Left renal pelvis (tissue), 4 donors: ENCODE measurements at regions not wholly inside any gene's neighbourhood (a gene's known extent, or its start where the extent isn't known, plus 50 kb on each side); places are given as distances from the start of the nearest gene placed in this dataset.

Experiments
- DNase-seq, 4 donors: peaks; one replicate each; pipeline ENCODE4 v3.0.0-alpha.2; 2013; ENCODE audit warnings: low read depth in 4 of 4, low spot score in 3 of 4

DNA sequence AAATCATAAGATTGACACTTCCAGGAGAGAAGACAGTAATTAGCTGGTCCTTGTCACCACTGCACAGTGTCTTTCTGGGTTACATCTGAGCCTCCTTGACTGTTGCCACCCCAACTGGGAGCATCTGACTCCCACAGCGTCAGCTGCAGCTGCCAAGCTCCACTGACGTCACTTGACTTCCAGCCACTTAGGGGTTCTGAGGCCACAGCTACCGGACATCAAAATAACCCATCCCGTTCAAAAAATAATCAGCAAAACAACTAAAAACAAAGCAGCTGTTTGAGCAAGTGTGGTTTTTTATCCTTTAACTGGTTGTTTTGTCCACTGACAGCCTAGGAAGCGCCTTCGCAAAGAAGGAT lies 206.5 kb upstream of the AGAP1 start:
- DNase-seq: no peak

DNA sequence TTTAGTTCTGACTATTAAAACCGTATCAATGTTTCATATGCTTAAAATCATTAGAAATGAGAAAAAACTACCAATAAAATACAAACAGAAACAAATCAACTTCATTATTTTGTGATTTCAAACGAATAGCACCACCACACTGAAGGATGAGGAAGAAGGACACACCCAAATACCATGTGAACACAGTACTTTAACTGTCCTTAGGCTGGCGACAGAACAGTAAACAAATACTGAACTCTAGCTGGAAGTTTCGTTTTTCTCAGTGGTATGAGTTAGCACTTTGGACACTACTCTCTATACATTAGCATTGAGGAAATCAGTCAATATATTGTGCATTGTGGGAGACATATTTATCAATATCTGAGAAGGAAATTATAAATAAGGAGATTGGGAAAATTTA lies 202.4 kb upstream of the AGAP1 start:
- DNase-seq: no peak

DNA sequence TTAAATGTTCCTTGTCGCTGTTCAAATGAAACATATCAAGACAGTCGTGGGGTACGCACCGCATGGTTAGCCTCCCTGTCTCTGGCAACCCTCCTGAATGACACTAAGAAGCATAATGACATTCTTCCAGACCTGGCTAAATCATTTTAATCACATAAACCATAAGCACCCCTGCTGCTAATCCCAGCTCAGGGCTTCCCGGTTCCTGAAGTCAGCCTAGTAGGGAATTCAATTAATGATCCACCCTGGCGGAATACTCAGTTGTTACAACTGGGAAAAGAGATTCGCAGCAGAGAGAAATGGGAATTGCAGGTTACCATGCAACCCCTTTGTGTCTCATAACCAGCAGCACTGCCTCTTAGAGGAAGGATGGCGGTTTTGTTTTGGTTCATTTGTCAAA lies 200.8 kb upstream of the AGAP1 start:
- no peak for DNase-seq

DNA sequence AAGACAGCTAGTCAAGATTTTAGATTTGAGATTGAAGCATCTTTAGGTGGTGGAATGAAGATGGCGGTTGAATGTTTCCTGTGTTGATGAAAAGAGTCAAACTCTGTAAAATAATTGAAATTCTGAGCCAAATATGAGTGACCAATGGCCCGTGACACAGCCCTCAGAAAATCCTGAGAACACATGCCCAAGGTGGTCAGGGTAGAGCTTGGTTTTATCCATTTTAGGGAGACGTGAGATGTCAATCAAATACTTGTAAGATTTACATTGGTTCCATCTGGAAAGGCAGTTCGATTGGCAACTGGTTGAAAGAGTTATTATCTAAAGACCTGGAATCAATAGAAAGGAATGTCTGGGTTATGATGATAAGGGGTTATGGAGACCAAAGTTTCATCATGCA lies 198.0 kb upstream of the AGAP1 start:
- DNase-seq: no peak

DNA sequence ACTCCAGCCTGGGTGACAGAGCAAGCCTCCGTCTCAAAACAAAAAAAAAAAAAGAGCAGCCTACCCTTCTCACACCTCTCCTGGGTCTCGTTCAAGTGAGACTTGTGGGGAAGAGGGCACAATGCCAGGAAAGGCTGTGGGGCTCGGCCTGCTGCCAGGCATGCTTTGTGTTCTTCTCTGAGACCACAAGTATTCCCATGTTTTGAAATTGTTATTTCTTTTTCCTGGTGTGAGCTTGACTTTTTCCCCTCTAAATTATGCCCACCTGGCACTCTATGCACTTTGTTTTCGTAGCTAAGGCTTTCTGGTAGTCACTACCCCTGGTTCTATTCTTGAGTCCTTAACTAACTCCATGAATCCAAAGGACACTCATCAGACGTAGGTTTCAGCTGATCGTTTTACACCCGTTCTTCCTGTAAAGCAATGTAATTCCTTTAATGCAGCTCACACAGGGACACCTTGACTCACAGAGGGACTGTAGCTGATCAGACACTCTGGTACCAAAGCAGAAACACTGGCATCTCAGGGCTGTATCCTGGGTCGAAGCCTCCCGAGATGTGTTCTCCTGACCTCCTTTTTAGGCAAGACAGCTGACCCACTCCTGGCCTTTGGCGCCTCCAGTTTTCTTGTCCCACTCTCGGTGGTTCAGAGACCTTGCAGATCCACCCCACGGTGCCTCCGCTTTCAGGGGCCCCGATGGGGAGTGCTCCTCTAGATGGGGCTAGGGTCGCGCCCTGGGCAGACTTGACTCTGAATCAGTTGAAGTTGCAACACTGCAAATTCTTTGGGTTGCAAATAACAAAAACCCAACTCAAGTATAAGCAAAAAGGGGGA lies 193.3 kb upstream of the AGAP1 start:
- DNase-seq: no peak

DNA sequence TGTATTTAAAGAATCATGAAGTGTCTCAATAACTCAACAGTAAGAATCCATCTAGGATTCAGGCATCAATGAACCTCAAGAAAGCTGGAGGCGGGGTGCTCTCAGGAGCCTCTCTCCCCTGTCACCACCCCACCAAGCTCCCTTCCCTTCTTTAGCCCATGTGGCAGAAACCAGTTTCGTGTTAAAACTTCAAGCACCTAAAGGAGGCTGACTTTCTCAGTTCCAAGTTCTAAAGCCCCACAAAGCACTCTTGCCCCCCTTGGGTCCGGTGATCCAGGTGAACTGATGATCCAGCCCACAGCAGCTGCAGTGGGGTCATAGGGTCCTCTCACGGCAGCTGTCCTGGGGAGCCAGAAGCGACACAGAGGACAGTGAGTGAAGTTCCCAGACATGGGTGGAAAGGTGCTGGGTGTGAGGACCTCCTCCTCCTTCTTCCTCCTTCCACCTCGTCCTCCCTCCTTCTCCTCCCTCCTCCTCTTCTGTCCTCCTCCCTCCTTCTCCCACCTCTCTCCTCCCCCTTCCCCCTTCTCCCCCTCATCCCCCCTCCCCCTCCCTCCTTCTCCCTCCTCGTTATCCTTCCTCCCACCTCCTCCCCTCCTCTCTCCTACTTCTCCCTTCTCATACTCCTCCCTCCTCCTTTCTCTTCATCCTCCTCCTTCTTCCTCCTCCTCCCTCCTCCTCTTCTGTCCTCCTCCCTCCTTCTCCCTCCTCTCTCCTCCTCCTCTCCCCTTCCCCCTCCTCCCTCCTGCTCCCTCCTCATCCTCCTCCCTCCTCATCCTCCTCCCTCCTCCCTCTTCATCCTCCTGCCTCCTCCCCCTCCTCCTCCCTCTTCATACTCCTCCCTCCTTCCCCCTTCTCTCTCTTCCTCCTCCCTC lies 192.4 kb upstream of the AGAP1 start:
- no peak for DNase-seq

DNA sequence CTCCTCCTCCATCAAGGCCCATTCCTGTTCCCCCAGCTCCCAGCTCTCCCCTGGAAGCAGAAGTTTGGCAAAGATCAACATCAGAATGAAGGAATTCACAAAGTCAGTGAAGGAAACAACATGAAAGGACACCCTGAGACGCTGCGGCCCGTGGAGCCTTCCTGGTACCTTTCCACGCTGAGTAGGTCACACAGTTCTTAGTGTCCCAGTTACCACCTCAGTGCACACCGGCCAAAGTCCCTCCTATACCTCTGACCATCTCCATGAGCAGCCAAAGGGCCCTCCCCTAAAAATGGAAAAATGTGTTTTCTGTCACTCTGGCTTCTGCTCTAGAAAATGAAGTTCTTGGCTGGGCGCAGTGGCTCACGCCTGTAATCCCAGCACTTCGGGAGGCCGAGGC lies 191.6 kb upstream of the AGAP1 start:
- DNase-seq: no peak

DNA sequence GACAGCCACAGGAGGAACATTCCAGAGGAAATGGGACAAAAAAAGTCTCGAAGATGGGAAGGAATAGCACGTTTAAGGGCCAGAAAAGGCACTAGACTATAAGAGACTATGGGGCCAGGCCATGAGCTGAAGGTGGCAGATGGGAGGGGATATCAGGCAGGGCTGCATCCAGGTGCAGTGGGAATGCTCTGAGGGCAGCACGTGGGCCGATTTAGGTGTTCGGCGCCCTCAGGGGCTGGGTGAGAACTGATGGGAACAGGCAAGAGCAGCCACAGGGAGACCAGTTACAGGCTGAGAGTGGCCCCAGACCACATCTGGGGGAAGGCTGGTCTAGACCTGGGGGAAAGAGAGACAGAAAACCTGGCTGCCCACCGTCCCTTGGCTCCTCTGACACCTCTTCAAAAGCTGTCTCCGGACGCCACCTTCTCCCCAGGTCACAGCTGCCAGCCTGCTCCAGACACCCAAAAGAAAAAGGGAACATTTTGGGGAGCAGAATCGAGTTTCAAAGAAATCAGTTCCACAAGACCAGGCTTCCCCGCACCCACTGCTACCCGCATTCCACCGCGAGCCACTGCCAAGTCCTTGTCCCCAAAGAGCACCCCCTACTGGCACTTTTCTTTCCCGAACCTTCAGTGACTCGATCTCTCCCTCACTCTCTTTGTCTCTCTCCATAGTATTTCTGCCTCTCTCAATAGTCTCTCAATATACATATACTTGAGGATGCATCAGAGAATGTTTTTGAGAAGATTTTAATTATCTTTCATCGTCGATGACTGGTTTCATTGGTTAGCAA lies 190.1 kb upstream of the AGAP1 start:
- no peak for DNase-seq

DNA sequence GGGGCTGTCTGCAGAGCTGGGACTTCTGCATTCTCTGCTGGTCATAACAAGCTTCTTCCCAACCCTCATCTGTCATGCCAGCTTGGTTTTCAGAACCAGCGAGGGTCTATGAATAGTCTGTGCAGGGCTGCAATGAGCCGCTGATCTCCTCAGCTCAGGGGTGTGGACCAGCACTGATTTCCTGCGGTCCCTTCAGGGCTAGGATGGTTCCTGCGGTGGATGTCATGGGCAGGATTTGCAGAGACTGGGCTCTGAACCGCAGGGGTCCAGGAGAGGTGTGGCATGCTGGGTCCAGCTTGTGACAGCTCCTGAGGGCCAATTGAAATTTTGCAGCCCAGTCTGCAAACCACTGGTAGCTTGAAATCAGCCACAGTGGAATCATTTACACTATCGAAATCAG lies 188.2 kb upstream of the AGAP1 start:
- DNase-seq: no peak

DNA sequence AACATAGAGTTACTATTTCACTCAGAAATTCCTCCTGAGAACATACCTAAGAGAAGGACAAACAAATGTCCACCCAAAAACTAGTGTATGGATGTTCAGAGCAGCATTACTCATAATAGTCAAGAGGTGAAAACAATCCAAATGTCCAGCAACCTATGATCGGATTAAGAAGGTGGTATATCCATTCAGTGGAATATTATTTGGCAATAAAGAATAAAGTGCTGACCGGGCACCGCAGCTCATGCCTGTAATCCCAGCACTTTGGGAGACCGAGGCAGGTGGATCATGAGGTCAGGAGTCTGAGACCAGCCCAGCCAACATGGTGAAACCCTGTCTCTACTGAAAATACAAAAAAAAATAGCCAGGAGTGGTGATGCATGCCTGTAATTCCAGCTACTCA lies 182.8 kb upstream of the AGAP1 start:
- DNase-seq: no peak

DNA sequence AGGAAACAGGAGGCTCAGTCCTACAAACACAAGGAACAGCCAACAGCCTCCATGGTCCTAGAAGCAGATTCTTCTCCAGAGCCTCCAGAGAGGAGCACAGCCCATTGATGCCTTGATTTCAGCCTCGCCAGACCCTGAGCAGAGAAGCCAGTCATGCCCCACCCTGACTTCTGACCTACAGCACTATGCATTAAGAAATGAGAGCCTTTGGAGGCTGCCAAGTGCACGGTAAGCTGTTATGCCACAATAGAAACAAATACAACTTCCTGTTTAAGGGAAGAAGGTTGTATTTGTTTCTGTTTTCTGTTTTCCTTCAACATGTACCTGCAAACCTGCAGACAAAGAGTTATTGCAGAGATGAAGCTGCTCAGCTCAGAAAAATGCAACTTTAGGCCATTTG lies 181.3 kb upstream of the AGAP1 start:
- DNase-seq: no peak

DNA sequence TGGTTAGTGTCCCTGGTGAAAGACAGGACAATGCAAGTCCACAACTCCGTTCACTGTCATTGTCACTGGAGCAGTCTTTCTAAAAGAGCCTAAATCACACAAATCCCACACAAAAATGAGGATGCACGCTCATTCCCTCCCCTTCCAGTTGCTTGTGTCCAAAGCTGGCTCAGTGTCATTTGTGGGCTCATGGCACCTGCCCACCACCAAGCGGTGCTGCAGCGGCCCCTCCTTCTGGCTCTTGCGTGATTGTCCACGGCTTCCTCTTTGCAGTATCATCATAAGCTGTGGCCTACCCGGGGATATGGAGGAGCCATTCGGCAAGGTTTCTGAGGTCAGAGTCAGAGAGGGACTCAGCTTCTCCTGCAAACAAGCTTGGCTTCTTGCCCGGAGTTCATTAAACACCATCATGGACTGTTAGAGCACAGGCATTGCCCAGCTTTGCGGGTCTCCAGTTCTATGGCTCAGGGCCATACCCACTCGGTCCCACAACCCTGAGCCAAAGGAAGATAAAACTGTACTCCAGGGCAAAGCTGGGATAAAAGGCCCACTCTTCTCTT lies 179.4 kb upstream of the AGAP1 start:
- no peak for DNase-seq

DNA sequence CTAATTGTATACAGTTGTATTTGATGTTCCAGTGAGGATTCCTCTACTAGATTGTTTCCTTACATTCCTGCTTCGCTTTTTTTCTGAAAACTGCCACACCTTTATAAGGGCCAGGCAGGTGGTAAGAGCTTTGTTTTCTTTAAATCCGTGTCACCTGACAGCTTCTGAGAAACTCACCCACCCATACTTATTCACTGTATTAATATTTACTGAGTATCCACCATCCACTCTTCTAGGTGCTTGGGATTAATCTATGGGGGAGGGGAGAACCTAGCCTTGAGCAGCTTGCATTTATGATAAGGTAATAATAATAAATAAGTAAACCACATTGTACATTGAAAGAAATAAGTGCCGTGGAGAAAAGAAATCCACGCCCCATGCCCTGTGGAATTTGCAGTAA lies 174.7 kb upstream of the AGAP1 start:
- DNase-seq: no peak

DNA sequence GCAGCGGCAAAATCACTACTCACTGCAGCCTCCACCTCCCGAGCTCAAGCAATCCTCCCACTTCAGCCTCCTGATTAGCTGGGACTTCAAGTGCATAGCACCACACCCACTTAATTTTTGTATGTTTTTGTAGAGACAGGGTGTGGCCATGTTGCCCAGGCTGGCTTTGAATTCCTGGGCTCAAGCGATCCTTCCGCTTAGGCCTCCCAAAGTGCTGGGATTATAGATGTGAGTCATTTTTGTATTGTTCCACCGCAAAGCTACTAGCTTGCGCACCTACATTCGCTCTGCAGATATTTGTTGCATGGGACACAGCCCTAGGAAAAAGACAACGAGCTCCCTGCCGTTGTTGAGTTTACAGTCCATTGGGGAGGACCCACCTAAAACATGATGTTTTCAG lies 173.5 kb upstream of the AGAP1 start:
- no peak for DNase-seq

DNA sequence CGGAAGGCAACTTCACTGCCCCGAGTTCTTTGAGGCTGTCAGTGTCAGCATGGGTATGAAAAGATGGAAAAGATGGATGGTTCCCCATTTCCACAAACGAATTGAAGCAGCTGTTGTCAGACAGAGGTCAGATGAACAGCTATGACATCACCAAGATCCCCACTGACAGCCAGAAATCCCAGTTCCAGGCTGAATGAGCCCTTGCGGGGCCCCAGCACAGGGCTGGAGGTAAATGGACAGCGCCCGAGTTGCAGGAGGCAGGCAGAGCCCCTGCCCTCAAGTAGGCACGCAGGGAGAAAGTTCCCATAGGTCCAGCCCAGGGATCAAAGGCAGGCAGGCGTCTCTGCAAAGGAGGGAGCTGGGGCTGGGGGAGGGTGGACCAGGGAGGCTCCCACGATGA lies 169.5 kb upstream of the AGAP1 start:
- DNase-seq: no peak

DNA sequence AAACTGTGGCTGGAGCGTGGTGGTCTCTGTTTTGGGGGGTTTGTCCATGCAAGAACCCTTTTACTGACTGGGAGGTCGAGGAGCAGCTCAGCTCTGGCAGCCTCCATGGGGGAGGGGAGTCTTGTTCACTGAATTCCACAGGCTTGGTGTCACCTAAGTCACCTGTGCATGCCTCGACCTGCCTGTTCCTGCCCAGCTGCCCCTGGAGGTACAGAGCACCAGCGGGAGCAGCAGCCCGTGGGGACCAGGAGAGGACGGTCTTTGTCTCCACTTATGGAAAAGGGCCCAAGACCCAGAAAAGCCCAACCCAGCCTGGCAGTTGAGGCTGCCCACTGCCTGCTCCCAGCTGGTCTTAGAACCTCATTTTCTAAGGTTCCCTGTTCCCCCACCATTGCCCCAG lies 168.7 kb upstream of the AGAP1 start:
- no peak for DNase-seq

DNA sequence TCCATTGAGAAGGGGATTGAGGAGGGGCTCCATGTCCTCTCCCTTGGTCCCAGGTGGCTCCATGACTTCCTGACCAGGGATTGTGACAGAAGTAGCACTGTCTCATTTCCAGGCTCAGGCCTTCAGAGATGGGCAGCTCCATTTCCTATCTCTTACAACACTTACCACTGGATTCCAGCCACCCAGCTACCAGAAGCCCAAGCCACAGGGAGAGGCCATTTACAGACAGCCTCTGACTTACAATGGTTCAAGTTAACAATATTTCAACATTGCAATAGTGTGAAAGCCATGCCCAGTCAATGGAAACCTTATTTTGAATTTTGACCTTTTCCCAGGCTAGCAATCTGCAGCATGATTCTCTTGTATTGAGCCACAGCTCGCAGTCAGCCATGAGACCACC lies 164.9 kb upstream of the AGAP1 start:
- DNase-seq: no peak

DNA sequence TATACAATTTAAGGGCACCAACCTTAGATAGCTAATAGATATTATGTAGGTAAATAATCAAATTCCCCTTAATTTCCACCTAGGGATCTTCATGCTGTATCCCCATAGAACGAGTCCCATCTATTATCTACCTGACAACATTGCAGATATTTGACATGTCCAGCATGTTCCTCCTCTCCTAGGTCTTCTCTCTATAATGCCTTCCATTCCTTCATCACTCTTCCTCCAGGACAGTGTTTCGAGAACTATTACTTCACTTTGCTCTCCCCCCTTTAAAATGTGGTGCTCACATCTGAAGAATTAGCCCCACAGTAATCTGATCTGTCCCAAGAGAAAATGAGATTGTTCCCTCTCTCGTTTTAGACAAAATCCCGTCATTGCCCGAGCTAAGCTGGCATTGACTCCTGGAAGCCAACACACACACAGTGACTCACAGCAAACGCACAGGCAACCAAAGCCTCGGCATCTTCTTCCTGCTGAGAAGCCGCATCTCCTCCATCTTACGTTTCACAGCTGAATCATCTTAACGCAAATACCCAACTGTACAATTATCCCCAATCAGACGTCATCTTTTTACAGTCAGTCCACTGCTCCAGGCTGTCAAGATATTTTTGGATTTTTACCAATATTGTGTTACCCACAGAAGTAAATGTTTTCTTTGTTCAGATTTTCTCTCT lies 162.9 kb upstream of the AGAP1 start:
- DNase-seq: no peak

DNA sequence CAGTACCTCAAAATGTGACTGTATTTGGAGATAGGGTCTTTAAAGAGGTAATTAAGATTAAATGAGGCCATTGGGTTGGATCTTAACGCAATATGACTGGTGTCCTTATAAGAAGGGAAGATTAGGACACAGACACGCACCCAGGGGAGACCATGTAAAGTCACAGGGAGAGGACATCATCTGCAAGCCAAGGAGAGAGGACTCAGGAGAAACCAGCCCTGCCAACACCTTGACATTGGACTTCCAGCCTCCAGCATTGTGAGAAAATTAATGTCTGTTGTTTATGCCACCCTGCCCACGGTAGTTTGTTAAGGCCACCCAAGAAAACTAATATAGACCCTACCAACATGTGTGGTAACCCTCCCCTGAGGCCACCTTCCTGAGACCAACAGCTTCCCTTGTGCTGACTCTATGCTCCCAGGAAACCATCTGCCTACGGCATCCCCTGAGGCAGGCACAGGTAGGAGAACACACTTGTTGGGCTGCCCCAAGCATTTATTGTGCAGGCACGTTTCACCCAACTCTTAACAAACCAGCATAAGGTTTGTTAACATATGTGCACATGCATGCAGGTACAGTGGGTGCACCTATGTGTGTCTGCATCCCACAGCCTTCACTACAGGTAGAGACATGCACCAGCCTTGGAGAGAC lies 161.5 kb upstream of the AGAP1 start:
- no peak for DNase-seq

DNA sequence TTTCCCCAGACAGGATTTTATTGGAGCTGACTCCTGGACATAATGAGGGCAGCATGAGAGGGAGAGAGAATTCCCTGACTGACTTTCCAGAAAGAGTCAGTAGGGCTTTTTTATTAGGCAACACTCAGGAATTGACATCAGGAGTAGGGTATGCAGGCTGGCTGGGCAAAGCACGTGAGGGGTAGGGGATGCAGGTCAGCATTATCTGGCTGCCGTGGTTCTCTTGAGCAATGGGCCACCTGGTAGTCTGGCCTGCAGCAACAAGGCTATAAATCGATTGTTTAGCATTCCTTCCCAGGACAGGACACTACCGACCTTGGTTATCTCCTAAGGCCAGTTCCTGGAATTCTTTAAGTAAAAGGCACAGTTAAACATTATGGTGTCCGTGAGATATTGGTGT lies 160.8 kb upstream of the AGAP1 start:
- DNase-seq: no peak
